ENCODE measurements at regions not wholly inside any gene's neighbourhood (a gene's known extent, or its start where the extent isn't known, plus 50 kb on each side); places are given as distances from the start of the nearest gene placed in this dataset.
"Not testable (repeated sequence)": the region's sequence is repeated elsewhere in the genome, so short reads cannot be mapped to it uniquely, and the experiment has no call there.

DNA sequence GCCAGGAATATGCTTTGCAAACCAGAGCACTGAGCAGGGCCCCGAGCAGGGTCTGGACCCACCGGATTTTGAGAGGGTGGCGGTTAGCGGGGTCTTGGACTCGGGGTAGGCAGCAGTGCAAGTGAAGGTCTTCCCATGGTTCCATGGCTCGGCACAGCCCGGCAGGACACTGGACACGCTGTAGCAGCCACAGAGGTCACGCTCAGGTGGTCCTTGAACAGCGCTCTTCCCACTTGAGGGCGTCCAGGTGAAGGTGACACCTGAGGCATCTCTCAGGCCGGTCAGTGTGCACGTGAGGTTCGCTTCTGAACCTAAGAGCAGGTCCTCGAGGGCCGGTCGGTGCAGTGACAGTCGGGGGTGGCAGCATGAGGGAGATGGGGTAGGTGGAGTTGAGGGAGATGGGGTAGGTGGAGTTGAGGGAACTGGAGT is 181.4 kb downstream of the TMEM121 start:
- H3K36me3 ChIP-seq; H3K4me3 ChIP-seq; H3K4me1 ChIP-seq; H3K27ac ChIP-seq; H3K27me3 ChIP-seq; intact Hi-C loops (cut with DNase I; ENCODE audit: low total_unique reads); H3K9me3 ChIP-seq; DNase-seq: not testable (repeated sequence)

DNA sequence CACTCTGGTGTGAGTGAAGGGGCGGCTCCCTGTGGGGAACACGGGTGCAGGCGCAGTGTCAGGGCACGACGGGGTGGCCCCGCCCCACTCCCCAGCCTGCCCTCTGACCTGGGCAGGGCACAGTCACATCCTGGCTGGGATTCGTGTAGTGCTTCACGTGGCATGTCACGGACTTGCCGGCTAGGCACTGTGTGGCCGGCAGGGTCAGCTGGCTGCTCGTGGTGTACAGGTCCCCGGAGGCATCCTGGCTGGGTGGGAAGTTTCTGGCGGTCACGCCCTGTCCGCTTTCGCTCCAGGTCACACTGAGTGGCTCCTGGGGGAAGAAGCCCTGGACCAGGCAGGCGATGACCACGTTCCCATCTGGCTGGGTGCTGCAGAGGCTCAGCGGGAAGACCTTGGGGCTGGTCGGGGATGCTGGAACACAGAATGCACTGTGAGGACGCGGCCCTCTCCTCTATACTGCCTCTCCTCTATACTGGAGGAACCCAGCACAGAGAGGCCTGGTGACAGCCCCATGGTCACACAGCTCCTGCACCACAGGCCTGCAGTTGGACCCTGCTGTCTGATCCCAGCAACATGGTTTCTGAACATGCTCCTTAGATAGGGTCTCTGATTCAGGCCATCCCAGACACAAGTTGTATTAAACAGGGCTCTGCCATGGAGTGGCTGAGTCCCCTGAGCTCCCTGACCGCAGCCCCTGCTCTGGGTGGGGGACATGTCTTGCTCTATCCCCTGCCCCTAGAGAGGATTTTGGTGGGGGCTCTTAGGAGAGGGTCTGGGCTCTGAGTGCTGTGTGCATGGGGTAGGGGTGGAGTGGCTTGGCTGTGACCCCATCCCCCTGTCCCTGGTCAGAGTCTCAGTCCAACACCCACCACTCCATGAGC is 182.1 kb downstream of the TMEM121 start:
- H3K4me1 ChIP-seq; H3K4me3 ChIP-seq; H3K27me3 ChIP-seq; H3K36me3 ChIP-seq; H3K27ac ChIP-seq; intact Hi-C loops (cut with DNase I; ENCODE audit: low total_unique reads); H3K9me3 ChIP-seq; DNase-seq: not testable (repeated sequence)

DNA sequence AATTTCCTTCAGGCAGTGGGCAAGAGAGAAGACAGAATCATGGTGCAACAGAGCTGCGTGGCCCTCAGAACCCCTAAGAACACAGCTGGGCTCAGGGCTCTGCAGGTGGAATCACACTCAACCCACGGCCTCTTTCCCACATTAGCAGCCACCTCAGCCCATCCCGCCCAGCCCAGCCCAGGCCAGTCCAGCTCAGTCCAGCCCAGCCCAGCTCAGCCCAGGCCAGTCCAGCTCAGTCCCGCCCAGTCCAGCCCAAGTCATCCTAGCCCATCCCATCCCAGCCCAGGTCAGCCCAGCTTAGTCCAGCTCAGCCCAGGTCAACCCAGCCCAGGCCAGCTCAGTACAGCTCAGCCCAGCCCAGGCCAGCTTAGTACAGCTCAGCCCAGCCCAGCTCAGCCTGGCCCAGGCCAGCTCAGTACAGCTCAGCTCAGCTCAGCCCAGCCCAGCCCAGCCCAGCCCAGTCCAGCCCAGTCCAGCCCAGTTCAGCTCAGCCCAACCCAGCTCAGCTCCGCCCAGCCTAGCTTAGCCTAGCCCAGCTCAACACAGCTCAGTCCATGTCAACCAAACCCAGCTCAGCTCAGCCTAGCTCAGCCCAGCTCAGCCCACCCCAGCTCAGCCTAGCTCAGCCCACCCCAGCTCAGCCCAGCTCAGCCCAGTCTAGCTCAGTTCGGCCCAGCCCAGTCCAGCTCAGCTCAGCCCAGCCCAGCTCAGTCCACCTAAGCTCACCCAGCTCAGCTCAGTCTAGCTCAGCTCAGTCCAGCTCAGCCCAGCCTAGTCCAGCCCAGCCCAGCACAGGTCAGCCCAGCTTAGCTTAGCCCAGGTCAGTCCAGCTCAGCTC is 183.1 kb downstream of the TMEM121 start:
- H3K36me3 ChIP-seq, result no peaks in the 10 kb centered on the region
- H3K27me3 ChIP-seq, result no peaks in the 10 kb centered on the region
- TF ChIP-seq, protein P1, sequence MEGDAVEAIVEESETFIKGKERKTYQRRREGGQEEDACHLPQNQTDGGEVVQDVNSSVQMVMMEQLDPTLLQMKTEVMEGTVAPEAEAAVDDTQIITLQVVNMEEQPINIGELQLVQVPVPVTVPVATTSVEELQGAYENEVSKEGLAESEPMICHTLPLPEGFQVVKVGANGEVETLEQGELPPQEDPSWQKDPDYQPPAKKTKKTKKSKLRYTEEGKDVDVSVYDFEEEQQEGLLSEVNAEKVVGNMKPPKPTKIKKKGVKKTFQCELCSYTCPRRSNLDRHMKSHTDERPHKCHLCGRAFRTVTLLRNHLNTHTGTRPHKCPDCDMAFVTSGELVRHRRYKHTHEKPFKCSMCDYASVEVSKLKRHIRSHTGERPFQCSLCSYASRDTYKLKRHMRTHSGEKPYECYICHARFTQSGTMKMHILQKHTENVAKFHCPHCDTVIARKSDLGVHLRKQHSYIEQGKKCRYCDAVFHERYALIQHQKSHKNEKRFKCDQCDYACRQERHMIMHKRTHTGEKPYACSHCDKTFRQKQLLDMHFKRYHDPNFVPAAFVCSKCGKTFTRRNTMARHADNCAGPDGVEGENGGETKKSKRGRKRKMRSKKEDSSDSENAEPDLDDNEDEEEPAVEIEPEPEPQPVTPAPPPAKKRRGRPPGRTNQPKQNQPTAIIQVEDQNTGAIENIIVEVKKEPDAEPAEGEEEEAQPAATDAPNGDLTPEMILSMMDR (IDR thresholded peaks at IDR 0.05), result no peak
- no peaks in the 10 kb centered on the region for H3K4me1 ChIP-seq
- H3K4me3 ChIP-seq, result no peak overlapping the region
- H3K27ac ChIP-seq, result no peak overlapping the region
- intact Hi-C loops (cut with DNase I; ENCODE audit: low total_unique reads), result no loop called here
- no peak for DNase-seq
- no peaks in the 10 kb centered on the region for H3K9me3 ChIP-seq

DNA sequence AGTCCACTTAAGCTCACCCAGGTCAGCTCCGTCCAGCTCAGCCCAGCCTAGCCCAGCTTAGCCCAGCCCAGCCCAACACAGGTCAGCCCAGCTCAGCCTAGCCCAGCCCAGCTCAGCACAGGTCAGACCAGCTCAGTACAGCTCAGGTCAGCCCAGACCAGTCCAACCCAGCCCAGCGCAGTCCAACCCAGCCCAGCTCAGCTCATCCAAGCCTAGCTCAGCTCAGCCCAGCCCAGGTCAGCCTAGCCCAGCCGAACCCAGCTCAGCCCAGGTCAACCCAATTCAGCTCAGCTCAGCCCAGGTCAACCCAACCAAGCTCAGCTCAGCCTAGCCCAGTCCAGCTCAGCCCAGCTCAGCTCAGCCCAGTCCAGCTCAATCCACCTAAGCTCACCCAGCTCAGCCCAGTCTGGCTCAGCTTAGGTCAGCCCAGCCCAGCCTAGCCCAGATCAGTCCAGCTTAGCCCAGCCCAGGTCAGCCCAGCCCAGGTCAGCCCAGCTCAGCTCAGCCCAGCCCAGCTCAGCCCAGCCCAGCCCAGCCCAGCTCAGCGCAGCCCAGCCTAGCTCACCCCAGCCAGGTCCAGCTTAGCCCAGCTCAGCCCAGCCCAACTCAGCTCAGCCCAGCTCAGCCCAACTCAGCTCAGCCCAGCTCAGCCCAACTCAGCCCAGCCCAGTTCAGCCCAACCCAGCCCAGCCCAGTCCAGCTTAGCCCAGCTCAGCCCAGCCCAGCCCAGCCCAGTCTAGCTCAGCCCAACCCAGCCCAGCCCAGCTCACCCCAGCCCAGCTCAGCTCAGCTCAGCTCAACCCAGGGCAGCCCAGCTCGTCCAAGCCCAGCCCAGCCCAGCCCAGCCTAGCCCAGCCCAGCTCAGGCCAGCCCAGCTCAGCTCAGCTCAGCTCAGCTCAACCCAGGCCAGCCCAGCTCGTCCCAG is 184.0 kb downstream of the TMEM121 start:
- DNase-seq, result no peak
- H3K27me3 ChIP-seq, result no peaks in the 10 kb centered on the region
- no peak overlapping the region for H3K4me3 ChIP-seq
- no peak overlapping the region for H3K27ac ChIP-seq
- H3K9me3 ChIP-seq, result no peaks in the 10 kb centered on the region
- intact Hi-C loops (cut with DNase I; ENCODE audit: low total_unique reads), result no loop called here
- TF ChIP-seq, protein P1 (IDR thresholded peaks at IDR 0.05), result no peak
- H3K36me3 ChIP-seq, result no peaks in the 10 kb centered on the region
- H3K4me1 ChIP-seq, result no peaks in the 10 kb centered on the region

DNA sequence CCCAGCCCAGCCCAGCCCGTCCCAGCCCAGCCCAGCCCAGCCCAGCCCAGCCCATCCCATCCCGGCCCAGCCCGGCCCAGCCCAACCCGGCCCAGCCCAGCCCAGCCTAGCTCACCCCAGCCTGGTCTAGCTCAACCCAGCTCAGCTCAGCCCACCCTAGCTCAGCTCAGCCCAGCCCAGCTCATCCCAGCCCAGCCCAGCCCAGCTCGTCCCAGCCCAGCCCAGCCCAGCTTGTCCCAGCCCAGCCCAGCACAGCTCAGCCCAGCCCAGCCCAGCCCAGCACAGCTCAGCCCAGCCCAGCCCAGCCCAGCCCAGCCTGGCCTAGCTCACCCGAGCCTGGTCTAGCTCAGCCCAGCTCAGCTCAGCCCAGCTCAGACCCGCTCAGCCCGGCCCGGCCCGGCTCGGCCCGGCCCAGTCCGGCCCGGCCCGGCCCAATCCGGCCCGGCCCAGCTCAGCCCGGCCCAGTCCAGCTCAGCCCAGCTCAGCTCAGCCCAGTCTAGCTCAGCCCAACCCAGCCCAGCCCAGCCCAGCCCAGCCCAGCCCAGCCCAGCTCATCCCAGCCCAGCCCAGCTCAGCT is 184.7 kb downstream of the TMEM121 start:
- no peaks in the 10 kb centered on the region for H3K36me3 ChIP-seq
- TF ChIP-seq, protein P1 (IDR thresholded peaks at IDR 0.05), result no peak
- H3K27me3 ChIP-seq, result no peaks in the 10 kb centered on the region
- intact Hi-C loops (cut with DNase I; ENCODE audit: low total_unique reads), result no loop called here
- H3K4me1 ChIP-seq, result no peaks in the 10 kb centered on the region
- H3K4me3 ChIP-seq, result no peak overlapping the region
- DNase-seq, result no peak
- no peaks in the 10 kb centered on the region for H3K9me3 ChIP-seq
- H3K27ac ChIP-seq, result no peak overlapping the region

DNA sequence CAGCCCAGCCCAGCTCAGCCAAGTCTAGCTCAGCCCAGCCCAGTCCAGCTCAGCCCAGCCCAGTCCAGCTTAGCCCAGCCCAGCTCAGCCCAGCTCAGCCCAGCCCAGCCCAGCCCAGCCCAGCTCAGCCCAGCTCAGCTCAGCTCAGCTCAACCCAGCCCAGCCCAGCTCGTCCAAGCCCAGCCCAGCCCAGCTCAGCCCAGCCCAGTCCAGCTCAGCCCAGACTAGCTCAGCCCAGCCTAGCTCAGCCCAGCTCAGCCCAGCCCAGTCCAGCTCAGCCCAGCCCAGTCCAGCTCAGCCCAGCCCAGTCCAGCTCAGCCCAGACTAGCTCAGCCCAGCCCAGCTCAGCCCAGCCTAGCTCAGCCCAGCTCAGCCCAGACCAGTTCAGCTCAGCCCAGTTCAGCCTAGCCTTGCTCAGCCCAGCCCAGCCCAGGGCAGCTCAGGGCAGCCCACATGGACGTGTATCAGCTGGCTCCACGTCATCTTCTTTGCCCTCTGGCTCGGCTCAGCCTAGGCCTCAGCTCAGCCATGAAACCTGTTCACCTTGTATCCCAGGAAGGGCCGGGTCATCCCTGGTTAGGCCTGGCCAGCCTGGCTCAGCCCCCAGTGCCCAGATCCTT is 185.6 kb downstream of the TMEM121 start:
- H3K27ac ChIP-seq, result no peak overlapping the region
- H3K4me3 ChIP-seq, result no peak overlapping the region
- H3K36me3 ChIP-seq, result no peaks in the 10 kb centered on the region
- no peaks in the 10 kb centered on the region for H3K9me3 ChIP-seq
- no peak for DNase-seq
- intact Hi-C loops (cut with DNase I; ENCODE audit: low total_unique reads), result no loop called here
- no peaks in the 10 kb centered on the region for H3K4me1 ChIP-seq
- TF ChIP-seq, protein P1 (IDR thresholded peaks at IDR 0.05), result no peak
- no peaks in the 10 kb centered on the region for H3K27me3 ChIP-seq

DNA sequence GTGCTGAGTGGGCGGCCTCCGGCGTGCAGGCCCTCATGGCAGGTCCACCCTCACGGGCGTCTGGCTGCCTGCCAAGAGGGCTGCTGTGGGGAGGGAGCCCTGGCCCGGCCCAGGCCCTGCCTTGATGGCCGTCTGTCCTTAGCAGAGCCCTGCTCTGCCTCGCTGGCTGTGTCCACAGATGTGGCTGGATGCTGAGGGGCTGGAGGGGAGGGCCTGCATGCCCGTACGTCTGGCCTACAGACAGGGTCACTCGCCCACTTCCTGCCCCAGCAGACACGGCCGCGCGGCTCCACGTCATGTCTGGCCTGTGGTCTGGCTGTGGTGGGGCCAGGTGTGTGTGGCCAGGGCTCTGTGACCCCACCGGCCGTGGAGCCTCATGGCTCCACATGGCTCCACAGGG is 186.3 kb downstream of the TMEM121 start:
- H3K4me1 ChIP-seq; DNase-seq; H3K9me3 ChIP-seq; H3K4me3 ChIP-seq; H3K27ac ChIP-seq; H3K36me3 ChIP-seq; H3K27me3 ChIP-seq; intact Hi-C loops (cut with DNase I; ENCODE audit: low total_unique reads): not testable (repeated sequence)

DNA sequence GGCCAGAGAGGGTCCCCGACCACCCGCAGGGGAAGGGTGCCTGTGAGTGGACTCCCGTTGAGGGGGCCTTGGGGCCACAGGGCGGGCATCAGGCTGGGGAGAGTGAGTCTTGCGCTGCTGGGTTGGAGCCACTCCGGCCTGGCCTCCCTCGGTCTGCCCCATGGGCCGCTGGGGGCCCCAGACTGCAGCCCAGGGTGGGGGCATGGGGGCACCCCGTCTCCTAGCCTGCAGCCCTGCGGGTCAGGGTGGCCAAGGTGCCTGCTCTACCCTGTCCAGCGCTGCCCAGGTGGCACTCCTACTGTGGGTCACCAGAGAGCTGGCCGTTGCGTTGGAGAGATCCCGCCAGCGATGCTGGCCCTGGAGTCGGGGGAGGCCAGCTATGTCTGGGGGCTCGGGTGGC is 186.8 kb downstream of the TMEM121 start:
- intact Hi-C loops (cut with DNase I; ENCODE audit: low total_unique reads); H3K9me3 ChIP-seq; H3K27me3 ChIP-seq; DNase-seq; H3K4me3 ChIP-seq; H3K27ac ChIP-seq; H3K4me1 ChIP-seq; H3K36me3 ChIP-seq: not testable (repeated sequence)

Measured in tibial artery (tissue), 4 donors.